ENCODE measurements at regions not wholly inside any gene's neighbourhood (a gene's known extent, or its start where the extent isn't known, plus 50 kb on each side); places are given as distances from the start of the nearest gene placed in this dataset.

DNA sequence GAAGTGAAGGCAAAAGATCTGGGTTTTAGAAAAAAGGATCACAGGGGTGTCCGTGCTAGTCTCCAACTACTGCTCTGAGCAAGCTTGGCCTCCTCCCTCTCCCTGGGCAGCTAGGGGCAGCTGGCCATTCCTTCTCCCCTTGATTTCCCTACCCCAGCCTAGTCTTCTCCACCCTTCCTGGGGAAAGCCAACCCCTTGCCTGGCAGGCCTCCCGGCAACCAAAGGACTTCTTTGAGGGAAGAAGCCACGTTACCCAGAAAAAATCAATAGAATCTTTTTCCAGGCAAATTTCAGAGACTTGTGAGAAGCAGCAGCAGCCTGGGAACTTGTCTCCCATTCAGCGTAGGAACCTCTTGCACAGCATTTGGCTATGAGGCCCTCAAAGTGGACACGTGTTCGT, 91.5 kb downstream of the MIAT start:
- H3K27me3 ChIP-seq: no peaks in the 10 kb centered on the region
- no peak overlapping the region for H3K27ac ChIP-seq
- peaks cover 10 to 16% (median 12%) of the 10 kb centered on the region in 10 experiments; a peak in 19 of 20 replicates for H3K4me1 ChIP-seq
- H3K4me3 ChIP-seq: no peak overlapping the region
- H3K9me3 ChIP-seq (replicated peaks in 1 of 11): no peaks in the 10 kb centered on the region
- no peaks in the 10 kb centered on the region; a peak in 1 of 22 replicates for H3K36me3 ChIP-seq
- no peak overlapping the region for H3K4me2 ChIP-seq
- TF ChIP-seq Cebpa-rat (IDR thresholded peaks at IDR 0.05): no peak
- H4K20me1 ChIP-seq: peaks cover 0 to 14% (median 0%) of the 10 kb centered on the region in 11 experiments; a peak in 2 of 22 replicates
- no peak overlapping the region for H3K9ac ChIP-seq

DNA sequence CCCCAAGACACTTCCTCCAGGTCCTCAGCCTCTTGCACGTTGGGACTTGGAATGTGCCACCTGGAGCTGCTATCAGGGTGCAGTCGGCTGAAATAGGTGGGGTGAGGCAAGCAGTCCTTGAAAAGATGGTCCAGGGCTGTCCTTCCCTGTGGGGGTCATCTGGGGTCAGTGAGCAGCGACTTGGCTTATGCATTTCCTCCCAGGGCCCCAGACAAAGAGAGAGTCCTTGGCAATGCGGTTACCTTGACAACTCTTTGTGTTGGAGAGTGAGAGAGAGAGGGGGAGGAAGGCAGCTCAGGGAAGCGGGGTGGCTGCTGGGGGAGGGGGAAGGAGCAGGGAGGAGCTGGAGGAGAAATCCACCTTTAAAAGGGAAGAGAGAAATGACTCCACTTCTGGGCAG, 93.8 kb downstream of the MIAT start:
- peaks cover 10 to 16% (median 12%) of the 10 kb centered on the region in 10 experiments; a peak in 19 of 20 replicates for H3K4me1 ChIP-seq
- no peak overlapping the region; a peak in 1 of 22 replicates for H3K27ac ChIP-seq
- peak overlapping the region; percentile 5 to 70 (median 48); a peak in 19 of 22 replicates for H3K4me2 ChIP-seq

DNA sequence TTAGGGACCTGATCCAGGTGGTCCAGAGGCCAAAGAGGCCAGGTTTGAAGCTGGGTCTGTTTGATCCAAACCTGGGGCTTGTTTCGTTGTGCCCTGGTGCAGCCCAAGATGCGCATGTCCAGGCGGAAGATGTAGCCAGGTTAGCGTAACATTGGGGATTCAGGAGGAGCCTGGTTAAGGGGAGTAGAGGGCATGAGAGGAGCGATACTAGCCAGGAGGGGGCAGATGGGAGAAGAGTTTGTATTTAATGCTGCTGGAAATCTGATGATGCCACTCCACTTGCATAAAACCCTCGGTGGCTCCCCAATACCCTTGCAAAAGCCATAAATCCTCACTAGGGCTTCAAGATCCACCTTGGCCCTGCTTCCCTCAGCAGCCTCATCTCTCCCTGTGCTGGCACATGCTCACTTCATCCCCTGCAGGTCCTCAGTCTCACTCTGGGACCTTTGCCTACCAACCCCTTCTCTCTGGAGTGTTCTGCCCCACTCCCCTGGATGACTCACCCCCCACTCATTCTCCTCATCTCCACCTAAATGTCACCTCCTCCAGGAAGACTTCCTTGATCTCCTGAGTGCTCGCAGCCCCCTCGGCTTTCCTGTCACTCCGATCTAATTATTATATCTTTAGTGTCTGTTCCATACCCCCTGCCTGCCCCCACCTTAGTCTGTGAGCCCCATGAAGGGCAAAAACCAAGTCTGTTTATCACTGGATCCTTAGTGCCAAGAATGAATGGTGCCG, 95.9 kb downstream of the MIAT start:
- TF ChIP-seq Cebpa-rat (IDR thresholded peaks at IDR 0.05): no peak
- no peak overlapping the region for H3K4me2 ChIP-seq

More for the DNA sequence above, 93.8 kb downstream of the MIAT start:
- H4K20me1 ChIP-seq: peaks cover 0 to 18% (median 0%) of the 10 kb centered on the region in 11 experiments; a peak in 2 of 22 replicates
- no peaks in the 10 kb centered on the region for H3K27me3 ChIP-seq
- H3K9me3 ChIP-seq (replicated peaks in 1 of 11): peaks cover under 1 to 2% (median 1%) of the 10 kb centered on the region in 11 experiments; a peak in 18 of 22 replicates
- no peak for TF ChIP-seq Cebpa-rat (IDR thresholded peaks at IDR 0.05)
- peaks cover 0 to 3% (median under 1%) of the 10 kb centered on the region in 11 experiments; a peak in 8 of 22 replicates for H3K36me3 ChIP-seq
- no peak overlapping the region for H3K9ac ChIP-seq
- no peak overlapping the region for H3K4me3 ChIP-seq

DNA sequence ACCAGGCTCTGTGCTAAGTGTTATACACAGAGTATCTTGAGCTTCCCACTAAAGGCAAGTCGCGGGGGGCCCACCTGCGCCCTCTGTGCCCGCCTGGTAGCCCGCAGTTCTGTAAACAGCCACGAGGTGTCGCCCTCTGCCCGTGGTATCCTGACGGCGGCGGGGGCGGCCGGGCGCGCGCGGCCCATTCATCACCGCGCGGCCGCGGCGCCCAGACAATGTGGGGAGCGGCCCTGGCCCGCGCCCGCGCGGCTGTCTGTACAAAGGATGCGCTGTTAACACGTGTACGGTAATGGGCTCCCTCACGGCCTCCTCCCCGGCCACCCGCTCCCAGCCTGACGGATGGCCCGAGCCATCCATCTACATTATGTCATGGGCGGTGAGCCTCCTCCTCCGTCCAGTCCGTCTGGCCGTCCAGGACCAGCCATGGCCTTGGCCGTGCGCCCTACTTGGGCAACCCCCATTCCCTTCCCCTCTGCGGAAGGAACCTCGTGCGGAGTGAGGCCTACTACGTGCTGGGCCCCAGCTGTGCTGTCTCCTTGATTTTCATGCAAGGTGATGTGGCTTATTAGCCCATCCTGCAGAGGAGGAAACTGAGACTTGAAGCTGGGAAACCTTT, 99.4 kb downstream of the MIAT start:
- no peak for TF ChIP-seq Cebpa-rat (IDR thresholded peaks at IDR 0.05)
- H3K9ac ChIP-seq: no peak overlapping the region
- H4K20me1 ChIP-seq: peaks cover 0 to 32% (median 9%) of the 10 kb centered on the region in 11 experiments; a peak in 8 of 22 replicates
- H3K27ac ChIP-seq: no peak overlapping the region
- H3K4me1 ChIP-seq: peaks cover 0 to 2% (median under 1%) of the 10 kb centered on the region in 10 experiments; a peak in 10 of 20 replicates
- H3K4me2 ChIP-seq: no peak overlapping the region
- H3K36me3 ChIP-seq: peaks cover 9 to 24% (median 14%) of the 10 kb centered on the region in 11 experiments; a peak in 21 of 22 replicates
- H3K4me3 ChIP-seq: no peak overlapping the region
- H3K9me3 ChIP-seq (replicated peaks in 1 of 11): peaks cover 16 to 22% (median 19%) of the 10 kb centered on the region in 11 experiments
- H3K27me3 ChIP-seq: no peaks in the 10 kb centered on the region

More for the DNA sequence above, 95.9 kb downstream of the MIAT start:
- no peak overlapping the region for H3K9ac ChIP-seq
- peaks cover 16 to 22% (median 19%) of the 10 kb centered on the region in 11 experiments for H3K9me3 ChIP-seq (replicated peaks in 1 of 11)
- H3K4me3 ChIP-seq: no peak overlapping the region
- H4K20me1 ChIP-seq: peaks cover 0 to 14% (median 0%) of the 10 kb centered on the region in 11 experiments; a peak in 2 of 22 replicates
- H3K36me3 ChIP-seq: peaks cover 9 to 21% (median 14%) of the 10 kb centered on the region in 11 experiments; a peak in 21 of 22 replicates
- no peak overlapping the region for H3K27ac ChIP-seq
- H3K27me3 ChIP-seq: no peaks in the 10 kb centered on the region
- peaks cover 10 to 16% (median 12%) of the 10 kb centered on the region in 10 experiments; a peak in 19 of 20 replicates for H3K4me1 ChIP-seq

DNA sequence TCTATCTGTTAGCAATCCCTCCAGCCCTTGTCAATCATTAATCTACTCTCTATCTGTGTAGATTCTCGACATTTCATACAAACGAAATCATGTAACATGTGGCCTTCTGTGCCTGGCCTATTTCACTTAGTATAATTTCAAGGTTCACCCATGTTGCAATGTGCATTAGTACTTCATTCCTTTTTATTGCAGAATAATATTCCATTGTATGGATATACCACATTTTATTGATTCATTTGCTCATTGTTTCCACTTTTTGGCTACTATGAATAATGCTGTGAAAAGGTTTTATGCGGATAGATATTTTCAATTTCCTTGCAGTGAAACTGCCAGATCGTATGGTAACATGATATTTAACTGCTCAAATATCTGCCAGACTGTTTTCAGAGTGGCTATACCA, 100.1 kb downstream of the MIAT start:
- Histone ChIP-seq H4K20me1 (peaks cover 0 to 32% (median 9%) of the 10 kb centered on the region in 11 experiments; a peak in 8 of 22 replicates), H3K9me3 (replicated peaks in 1 of 11) (peaks cover 16 to 22% (median 19%) of the 10 kb centered on the region in 11 experiments), H3K36me3 (peaks cover 9 to 24% (median 14%) of the 10 kb centered on the region in 11 experiments; a peak in 21 of 22 replicates), H3K27ac (no peak overlapping the region), H3K4me1 (no peaks in the 10 kb centered on the region), H3K9ac (no peak overlapping the region), H3K27me3 (no peaks in the 10 kb centered on the region), H3K4me2 (no peak overlapping the region), H3K4me3 (no peak overlapping the region)
- no peak for TF ChIP-seq Cebpa-rat (IDR thresholded peaks at IDR 0.05)

DNA sequence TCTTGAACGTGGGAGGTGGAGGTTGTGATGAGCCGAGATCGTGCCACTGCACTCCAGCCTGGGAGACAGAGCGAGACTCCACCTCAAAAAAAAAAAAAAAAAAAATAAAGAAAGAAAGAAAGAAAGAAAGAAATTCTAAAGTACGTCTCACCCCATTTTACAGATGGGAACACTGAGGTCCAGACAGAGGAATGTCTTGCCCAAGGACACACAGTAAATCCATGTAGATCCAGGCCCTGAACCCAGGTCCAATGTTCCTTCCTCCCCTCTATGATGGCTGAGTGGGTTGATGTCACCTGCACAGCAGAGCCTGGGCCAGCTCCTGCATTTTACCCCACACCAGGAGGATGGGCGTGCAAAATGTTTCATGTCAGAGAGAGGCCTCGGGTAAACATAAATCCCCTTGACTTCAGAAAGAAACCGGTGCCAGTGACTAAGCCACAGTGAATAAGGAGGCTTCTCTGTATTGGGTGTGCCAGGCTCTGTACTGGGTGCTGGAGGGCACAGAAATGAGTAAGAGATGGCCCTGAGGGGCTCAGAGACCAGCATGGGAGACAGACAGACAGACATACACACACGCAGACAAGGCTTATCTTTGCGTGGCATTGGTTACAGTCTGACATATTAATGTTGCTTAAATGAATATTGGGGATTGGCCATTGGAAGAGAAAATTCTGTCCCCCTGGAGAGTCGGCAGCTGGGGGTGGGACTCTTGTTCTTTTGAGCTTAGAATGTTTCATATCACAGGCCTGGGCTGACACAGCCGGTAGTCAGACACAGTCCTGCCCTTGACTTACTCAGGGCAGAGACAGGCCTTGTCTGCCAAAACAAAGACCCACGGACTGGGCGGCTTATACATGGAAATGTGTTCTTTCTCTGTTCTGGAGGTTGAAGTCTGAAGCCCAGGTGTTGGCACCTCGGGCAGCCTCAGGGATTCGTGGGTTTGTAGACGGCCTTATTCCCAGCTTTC, 105.4 kb downstream of the MIAT start:
- Histone ChIP-seq H3K4me1 (no peaks in the 10 kb centered on the region), H3K27ac (no peak overlapping the region), H3K9ac (no peak overlapping the region), H3K9me3 (replicated peaks in 1 of 11) (peaks cover 9 to 21% (median 18%) of the 10 kb centered on the region in 11 experiments; a peak in 21 of 22 replicates), H3K4me3 (no peak overlapping the region), H3K27me3 (no peaks in the 10 kb centered on the region), H3K36me3 (peaks cover 11 to 32% (median 19%) of the 10 kb centered on the region in 11 experiments; a peak in 21 of 22 replicates), H3K4me2 (no peak overlapping the region), H4K20me1 (peaks cover 0 to 50% (median 7%) of the 10 kb centered on the region in 11 experiments; a peak in 8 of 22 replicates)
- TF ChIP-seq Cebpa-rat (IDR thresholded peaks at IDR 0.05): no peak

DNA sequence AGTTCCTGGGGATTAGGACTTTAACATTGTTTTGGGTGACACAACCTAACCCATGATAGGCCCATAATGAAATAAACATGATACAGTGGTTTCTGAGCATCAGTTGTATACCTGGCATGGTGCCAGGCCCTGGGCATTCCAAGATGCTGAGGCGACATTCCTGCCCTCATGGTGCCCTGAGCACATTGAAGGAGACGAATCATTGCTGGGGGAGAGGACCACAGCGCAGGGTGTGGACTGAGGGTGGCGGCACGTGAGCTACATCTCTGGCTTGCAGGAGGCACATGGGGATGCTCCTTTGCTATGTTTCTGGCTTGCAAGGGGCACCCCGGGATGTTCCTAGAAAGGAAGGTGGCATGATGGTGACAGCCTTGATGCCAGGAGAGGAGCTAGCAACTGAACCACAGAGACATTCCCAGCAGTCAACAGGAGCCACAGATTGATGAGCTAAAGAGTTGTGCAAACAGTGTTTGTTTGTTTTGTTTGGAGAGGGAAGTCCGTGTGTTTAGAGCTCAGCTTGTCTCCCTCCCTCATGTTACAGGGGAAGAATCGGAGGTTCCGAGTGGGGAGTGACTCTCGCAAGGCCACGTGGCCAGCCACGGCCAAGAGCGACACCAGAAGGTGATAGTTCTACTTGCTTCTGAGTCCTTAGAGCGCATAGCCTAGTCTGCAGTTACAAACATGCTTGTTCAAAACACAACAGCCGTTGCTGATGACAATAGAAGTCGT, 106.4 kb downstream of the MIAT start:
- Histone ChIP-seq H3K4me3 (no peak overlapping the region), H3K4me2 (no peak overlapping the region), H3K36me3 (peaks cover 11 to 31% (median 19%) of the 10 kb centered on the region in 11 experiments; a peak in 21 of 22 replicates), H4K20me1 (peaks cover 0 to 50% (median 7%) of the 10 kb centered on the region in 11 experiments; a peak in 8 of 22 replicates), H3K27ac (no peak overlapping the region), H3K27me3 (no peaks in the 10 kb centered on the region), H3K9ac (no peak overlapping the region), H3K4me1 (peaks cover 0 to 3% (median 0%) of the 10 kb centered on the region in 10 experiments; a peak in 3 of 20 replicates), H3K9me3 (replicated peaks in 1 of 11) (peaks cover 9 to 17% (median 16%) of the 10 kb centered on the region in 11 experiments; a peak in 20 of 22 replicates)
- TF ChIP-seq Cebpa-rat (IDR thresholded peaks at IDR 0.05): no peak

All from BLaER1 treated with 17β-estradiol and CSF1 and Interleukin-3, amounts not matched to agents 10 nM and 100 nM (cell line).